ENCODE measurements at regions not wholly inside any gene's neighbourhood (a gene's known extent, or its start where the extent isn't known, plus 50 kb on each side); places are given as distances from the start of the nearest gene placed in this dataset.

DNA sequence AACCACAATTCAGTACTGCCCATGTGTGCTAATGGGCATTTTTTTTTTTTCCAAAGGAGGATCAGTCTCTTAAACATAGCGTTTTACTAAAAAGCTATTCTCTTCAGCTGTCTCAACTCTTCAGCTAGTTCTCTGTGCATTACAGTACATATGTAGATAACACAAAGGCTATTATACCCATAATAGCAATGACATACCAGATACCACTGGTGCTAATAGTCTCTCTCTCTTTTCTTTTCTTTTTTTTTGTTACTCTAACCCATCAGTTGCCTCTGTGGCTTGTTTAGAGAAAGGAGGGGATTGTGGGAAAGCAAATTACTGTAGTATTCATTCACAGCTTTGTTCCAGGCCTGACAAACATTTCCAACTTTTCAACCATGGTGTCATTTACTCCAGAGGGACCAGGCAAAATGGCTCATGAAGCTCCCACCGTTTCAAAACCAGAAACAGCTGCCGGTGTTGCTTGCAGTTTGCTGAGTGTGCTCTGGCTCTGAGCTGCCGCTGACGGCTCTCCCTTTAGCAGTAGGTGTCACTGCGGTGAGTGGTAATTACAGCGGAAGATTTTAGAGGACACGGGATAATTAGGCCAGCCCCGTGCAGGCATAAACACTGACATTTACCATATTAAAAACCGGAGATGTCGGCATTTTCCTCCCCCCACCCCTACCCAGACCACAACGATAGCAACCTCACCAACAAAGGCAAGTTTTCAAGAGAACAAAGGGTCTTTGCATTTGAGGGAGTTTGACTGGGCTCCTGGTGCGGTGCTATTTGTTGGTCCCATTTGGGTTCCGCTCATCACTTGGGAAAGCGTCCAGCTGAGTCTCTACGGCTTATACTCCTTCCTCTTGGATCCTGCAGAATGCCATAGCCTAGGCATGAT, 1005.5 kb downstream of the KCNMA1 start:
- no peaks in the 10 kb centered on the region for H3K4me1 ChIP-seq
- no peaks in the 10 kb centered on the region for H3K27me3 ChIP-seq
- TF ChIP-seq CTCF (IDR thresholded peaks at IDR 0.05) (no peak), POLR2A (IDR thresholded peaks at IDR 0.05) (no peak)
- no peak for DNase-seq
- no peak overlapping the region for H3K4me3 ChIP-seq
- no peaks in the 10 kb centered on the region for H3K36me3 ChIP-seq
- H3K27ac ChIP-seq = no peak overlapping the region
- H3K9me3 ChIP-seq = no peaks in the 10 kb centered on the region

- DNase-seq = no peak
- no peaks in the 10 kb centered on the region for H3K27me3 ChIP-seq
- H3K36me3 ChIP-seq = no peaks in the 10 kb centered on the region
- no peaks in the 10 kb centered on the region for H3K4me1 ChIP-seq
- H3K4me3 ChIP-seq = no peak overlapping the region
- no peak overlapping the region for H3K27ac ChIP-seq
- H3K9me3 ChIP-seq = no peaks in the 10 kb centered on the region
- TF ChIP-seq CTCF (IDR thresholded peaks at IDR 0.05) = no peak
Observed at GRCh38 chr10:76631036-76631670, 1006.5 kb downstream of the KCNMA1 start.

DNA sequence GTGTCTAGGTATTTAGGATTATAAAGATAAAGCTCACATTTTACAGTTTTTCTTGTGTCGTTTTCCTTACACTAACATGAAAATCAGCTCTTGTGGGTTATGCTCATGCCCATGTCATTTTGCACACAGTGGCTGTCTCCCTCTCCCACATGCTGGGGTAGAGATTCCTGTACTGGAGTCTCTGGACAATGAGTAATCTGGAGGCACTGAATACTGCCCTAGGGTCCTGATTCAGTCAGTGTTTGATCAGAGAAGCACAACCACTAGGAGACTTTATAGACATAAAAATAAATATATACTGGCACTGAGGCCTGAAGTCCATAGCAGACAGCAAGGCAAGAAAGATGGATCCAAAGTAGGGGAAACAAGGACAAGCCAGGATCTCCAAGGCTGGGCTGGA, 1008.8 kb downstream of the KCNMA1 start:
- Histone ChIP-seq H3K27ac (no peak overlapping the region), H3K4me3 (no peak overlapping the region), H3K36me3 (no peaks in the 10 kb centered on the region), H3K4me1 (no peaks in the 10 kb centered on the region), H3K9me3 (no peaks in the 10 kb centered on the region), H3K27me3 (no peaks in the 10 kb centered on the region)
- TF ChIP-seq CTCF (IDR thresholded peaks at IDR 0.05) = no peak
- no peak for DNase-seq

DNA sequence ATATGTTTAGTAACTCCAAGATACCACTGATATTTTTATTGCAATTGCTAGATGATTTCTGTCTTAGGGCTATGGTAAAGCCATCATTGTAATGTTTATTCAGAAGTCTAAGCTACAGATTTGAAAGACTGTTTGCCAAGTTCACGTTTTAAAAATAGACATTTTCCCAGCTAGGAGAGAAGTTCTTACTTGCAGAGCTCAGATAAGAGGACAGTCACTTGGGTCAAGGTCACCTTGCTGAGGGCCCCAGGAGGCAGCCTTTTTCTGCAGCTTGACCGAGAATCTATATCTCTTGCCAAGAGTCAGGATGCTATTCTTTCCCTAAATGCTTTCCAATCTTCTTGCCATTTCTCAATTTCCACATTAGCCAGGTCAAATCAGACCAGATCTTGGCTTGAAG, 1011.2 kb downstream of the KCNMA1 start:
- no peak for DNase-seq
- H3K4me1 ChIP-seq = no peaks in the 10 kb centered on the region
- TF ChIP-seq POLR2A (IDR thresholded peaks at IDR 0.05) (no peak), CTCF (IDR thresholded peaks at IDR 0.05) (no peak)
- H3K27me3 ChIP-seq = no peaks in the 10 kb centered on the region
- H3K4me3 ChIP-seq = no peak overlapping the region
- H3K9me3 ChIP-seq = no peaks in the 10 kb centered on the region
- H3K27ac ChIP-seq = no peak overlapping the region
- no peaks in the 10 kb centered on the region for H3K36me3 ChIP-seq

DNA sequence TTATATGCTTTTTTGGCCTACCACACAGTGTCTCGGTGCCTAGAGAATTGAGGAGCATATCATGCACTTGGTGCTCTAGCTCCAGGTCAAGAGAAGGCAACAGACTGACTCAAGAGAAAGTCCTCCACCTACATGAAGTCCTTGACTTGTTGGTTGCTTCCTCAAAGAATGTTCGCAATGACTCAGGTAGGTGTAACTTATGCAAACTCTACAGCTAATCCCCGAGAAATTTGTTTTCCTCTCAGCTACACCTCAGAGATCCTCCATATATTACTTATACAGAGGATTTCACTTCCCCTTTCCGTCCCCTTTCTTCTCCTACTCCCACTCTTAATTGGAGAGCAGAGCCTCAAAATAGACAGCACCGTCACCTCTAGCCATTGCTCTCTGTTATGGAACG, 1013.1 kb downstream of the KCNMA1 start:
- Histone ChIP-seq H3K36me3 (no peaks in the 10 kb centered on the region), H3K4me1 (no peaks in the 10 kb centered on the region), H3K4me3 (no peak overlapping the region), H3K27ac (no peak overlapping the region), H3K9me3 (no peaks in the 10 kb centered on the region), H3K27me3 (no peaks in the 10 kb centered on the region)
- TF ChIP-seq CTCF (IDR thresholded peaks at IDR 0.05) = no peak
- no peak for TF ChIP-seq POLR2A (IDR thresholded peaks at IDR 0.05)
- DNase-seq = no peak
